NCI-H748 treated with DMSO at 0.1 percent for 48 hours (cell line): ENCODE measurements at regions not wholly inside any gene's neighbourhood (a gene's known extent, or its start where the extent isn't known, plus 50 kb on each side); places are given as distances from the start of the nearest gene placed in this dataset.

ENCODE experiments used
- DNase-seq: peaks from one replicate; lab custom pipeline; 2025; lab: John Stamatoyannopoulos, UW

DNA sequence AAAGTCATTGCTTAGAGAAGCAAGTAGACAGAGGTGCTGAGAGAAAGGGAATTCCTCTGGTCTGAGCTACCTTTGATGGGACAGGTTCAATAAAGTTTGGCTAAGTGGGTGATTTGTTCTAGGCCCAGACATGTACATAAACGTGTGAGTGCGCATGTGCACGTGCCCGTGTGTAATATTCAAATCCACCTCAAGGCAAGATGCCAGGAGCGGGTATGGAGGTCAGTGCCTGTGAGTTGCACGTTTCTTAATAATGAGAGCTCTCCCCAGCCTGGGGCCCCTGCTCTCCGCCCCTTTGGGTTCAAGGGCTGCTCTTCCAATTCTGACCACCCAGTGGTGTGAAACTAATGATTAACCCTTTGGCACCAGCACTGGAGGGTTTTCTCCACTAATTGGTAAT, 53.8 kb upstream of the LMO4 start:
- DNase-seq = no peak

DNA sequence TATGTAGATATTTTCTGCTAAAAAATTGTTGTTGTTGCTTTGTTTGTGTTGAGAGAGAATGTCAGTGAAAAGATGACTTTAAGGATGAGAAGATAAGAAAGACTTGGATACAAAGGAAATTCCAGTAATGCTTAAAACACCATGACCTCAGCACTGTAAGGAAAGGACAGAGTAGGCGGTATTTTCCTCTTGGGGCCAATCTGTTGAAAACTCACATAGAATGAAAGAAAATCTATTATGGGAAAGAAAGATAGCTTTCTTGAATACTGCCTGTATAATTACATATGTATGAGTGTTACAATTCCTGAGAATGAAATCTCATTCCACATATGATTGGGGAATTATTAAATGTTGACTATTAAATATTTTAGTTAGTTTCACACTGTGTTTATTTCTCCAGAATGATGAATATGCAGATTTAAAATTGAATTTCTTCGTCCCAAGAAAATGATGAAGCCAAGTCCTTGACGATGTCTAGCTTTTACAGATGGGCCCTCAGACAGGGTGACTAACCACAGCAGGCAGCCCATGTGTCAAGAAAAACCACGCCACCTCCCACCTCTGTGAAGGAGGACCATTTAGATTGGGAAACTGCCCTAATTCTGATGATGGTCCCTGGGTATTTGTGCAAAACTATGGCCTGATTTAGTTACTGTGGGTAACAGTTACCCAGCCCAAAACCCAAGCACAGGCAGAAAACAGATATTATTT, 49.7 kb upstream of the LMO4 start:
- no peak for DNase-seq
